ENCODE measurements at regions not wholly inside any gene's neighbourhood (a gene's known extent, or its start where the extent isn't known, plus 50 kb on each side); places are given as distances from the start of the nearest gene placed in this dataset.

DNA sequence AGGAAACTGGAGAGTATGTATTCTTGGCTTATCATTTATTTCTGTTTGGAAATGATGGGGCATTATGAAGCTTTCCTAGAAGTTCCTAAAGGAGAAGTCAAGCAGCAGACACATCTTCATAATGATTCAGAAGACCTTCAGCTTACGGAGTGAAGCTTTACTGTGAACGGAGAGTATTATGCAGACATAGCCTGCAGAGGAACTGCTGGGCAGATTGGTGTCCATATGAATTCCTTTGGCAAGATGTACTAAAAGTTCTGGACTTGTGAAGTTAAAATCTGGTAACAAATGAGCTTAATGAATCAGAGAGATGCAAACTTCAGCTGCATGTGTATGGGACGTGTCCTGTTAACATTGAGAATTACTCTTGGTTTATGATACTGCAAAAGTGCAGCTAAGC lies 60.1 kb downstream of the NABP1 start:
- DNase-seq = no peak

DNA sequence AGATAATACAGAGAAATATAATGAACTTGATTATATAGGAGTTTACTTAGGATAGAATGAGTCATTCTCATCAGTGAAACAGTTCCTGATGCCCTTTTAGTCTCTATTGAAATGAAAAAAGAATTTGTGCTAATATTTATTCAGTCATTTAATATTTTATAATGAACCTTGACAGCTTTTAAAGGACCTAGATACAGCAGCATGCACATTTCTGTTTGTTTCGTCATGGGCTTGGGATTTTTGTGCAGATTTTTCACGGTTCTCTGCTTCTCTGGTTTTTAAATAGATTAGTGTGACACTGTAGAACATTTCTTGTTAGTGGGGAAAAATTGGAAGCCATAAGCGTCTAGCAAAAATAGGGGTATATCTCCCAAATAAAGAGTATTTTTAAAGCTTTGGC lies 60.7 kb downstream of the NABP1 start:
- peak; percentile 34 for DNase-seq

- DNase-seq = no peak
These were observed 61.3 kb downstream of the NABP1 start for GRCh38 chr2:191739194-191739593.

DNA sequence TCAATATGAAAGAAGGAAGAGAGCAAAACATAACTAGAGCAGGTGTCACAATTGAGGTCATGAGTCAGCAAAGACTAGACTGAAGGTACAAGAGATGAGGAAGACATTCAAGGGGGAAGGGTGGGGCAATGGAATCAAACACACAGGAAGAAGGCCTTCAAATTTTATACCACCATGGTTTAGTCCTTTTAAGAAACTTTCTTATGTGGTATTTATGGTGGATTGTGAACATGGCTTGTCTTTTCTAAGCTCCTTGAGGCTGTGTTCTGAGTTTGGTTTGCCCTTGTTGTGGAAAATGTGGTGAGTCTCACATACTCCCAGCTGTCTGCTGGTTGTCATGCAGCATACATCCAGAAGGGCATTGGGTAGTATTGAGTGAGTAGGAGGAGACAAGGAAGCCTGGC lies 62.1 kb downstream of the NABP1 start:
- DNase-seq = no peak

GRCh38 chr2:191740759-191741158 lies 62.8 kb downstream of the NABP1 start:
- DNase-seq = no peak

DNA sequence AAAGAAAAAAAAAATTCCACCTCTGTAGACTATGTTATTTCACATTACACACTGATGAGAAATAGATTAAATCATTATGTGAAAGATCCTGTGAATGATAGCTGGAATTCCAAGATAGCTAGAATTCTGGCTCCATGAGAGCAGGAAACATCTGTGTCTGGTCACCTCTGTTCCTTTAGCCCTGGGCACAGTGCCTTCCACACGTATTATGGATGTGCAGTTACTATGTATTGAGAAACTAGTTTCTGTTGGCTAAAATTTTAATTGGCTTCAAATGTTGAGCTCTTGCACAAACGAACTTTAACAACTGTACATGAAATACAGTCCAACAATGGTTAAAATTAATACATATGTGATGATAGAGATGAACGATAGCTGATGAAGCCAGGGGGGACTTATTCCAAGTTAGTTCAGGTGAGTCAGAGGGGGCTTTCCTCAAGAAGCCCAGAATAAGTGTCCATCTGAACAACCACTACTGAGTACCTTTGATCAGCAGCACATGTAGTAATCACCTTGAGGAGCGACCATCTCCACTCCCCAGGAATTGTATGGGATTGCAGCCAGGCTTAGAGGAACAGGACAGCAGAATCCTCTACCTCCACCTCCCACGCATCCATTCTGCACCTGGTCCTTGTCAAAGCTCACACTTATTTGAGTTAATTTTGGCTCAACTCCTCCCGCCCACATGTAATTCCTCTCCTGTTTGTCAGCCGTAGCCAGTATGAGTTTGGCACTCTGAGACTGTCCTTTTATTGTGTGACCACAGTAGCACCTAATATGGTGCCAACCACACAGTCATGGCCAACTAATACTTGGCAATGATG lies 68.6 kb downstream of the NABP1 start:
- peak; percentile 13 for DNase-seq

DNA sequence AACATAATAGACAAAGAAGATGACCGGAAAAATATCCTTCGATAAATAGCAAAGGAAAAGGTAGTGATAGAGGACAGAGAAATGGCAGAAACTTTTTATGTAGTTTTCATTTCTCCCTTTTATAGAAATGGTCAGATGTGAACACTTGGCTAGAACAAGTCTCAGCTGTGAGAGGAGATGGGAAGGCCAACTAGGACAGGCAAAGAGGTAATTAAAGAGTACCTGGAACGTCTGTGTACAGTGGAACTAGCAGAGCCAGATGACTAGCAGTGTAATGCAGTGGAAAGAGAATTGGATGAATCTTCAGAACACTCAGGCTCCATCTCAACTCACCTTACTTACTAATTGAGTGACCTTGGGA lies 69.2 kb downstream of the NABP1 start:
- no peak for DNase-seq

DNA sequence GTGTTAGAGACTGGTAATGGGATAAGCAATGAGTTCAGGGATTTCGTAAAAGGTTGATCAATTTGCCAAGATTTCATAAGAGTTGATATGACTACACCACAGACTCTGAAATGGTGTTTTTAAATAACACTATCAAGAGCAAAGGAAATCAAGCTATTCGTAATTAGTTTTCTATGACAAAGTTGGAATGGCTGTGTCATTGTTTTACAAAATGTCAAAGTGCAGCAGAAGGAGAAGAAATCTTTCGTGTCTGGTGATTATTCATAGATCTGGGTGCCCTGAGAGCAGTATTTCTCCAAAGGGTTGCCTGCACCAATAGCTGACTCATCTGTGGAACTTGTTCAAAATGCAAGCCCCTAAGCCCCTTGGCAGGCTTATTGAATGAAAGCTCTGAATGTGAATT lies 70.1 kb downstream of the NABP1 start:
- no peak for DNase-seq

GRCh38 chr2:191748528-191749180 lies 70.7 kb downstream of the NABP1 start:
- no peak for DNase-seq

DNA sequence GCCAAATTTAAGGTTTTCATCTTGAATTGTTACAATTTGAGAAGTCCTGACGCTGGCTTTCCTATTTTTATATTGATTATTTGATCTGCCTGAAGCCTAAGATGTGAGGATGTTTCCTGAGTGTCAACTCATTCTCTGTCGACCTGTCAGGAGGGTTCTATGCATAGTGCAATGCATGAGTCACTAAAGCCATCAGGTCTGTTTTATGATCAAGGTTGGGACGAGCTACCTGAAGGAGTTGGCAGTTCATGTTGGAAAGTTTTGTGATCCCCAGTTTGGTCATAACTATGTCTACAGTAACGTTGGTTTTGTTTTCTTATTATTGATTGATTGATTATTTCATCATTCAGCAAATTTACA lies 71.2 kb downstream of the NABP1 start:
- DNase-seq = no peak

DNA sequence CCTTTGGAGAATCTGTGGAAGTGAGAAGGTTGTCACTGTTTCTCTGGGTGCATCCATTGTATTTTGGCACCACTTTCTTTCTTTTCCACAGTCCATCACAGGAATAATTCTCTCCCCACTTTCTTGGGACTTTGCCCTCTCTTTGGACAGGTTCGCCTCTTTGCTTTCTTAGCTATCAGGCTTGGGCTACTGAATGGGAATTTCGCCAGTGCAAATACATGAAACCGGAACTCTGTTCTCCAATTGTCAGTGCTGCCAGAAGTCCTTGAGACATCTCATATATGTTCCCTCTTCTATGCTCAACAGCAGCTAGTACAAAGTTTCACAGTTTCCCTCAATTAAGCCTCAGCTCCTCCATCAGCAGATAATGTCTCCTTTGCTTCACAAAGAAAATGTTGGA lies 76.2 kb downstream of the NABP1 start:
- no peak for DNase-seq

GRCh38 chr2:191756761-191757160 lies 78.8 kb downstream of the NABP1 start:
- DNase-seq = no peak

DNA sequence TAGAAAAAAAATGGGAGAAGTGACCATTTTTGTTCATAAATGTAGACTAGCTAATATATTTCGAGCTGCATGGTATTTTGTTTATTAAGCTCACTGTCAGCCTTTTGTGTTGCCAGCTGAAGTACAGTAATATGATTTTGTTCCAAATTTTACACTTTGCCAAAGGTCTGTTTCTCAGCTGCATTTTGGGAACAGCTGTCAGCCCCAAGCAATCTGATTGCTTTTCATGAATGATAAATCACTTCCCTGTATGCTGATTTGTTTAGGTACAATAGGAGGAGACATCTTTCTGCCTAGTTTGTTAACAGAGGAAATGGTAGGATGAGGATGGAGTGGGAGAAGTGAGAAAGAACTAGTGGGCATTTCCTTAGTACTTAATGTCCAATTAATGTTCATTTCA lies 79.3 kb downstream of the NABP1 start:
- DNase-seq = peak; percentile 18

GRCh38 chr2:191758518-191759507 lies 80.9 kb downstream of the NABP1 start:
- no peak for DNase-seq

- DNase-seq = no peak
These were observed 81.7 kb downstream of the NABP1 start for GRCh38 chr2:191759680-191760079.

GRCh38 chr2:191760655-191761262 lies 82.8 kb downstream of the NABP1 start:
- DNase-seq = no peak

- DNase-seq = no peak
These were observed 73.8 kb downstream of the CAVIN2 start for GRCh38 chr2:191773136-191773535.

GRCh38 chr2:191777351-191777750 lies 69.5 kb downstream of the CAVIN2 start:
- no peak for DNase-seq

- DNase-seq = no peak
These were observed 68.8 kb downstream of the CAVIN2 start for GRCh38 chr2:191778041-191778440.

- DNase-seq = no peak
These were observed 64.5 kb downstream of the CAVIN2 start for GRCh38 chr2:191782351-191782750.

DNA sequence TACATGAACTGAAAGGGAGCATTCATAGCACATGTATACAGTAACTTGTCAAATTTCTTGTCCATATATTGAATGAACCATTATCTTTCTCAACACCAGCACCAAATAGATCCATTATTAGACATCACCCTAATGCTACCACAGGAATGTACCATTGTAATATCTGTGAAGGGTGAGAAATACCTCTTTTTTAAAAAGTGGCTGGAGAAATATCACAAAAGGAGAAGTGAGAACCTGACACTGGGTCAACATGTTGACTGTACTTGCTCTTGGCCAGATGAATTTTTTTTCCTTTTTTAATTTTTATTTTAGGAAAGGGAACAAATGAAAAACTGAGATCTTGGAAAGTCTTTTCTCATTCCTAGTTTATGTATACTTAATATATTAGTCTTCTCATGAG lies 63.5 kb downstream of the CAVIN2 start:
- DNase-seq = no peak

Data from eye (tissue), 1 donor.